Psoas muscle (tissue), 7 donors: ENCODE measurements at regions not wholly inside any gene's neighbourhood (a gene's known extent, or its start where the extent isn't known, plus 50 kb on each side); places are given as distances from the start of the nearest gene placed in this dataset.

ENCODE experiments used
- ATAC-seq, 4 donors: fragments of 200-7000 bp; cut with Tn5 transposase; one replicate each; pipeline ENCODE4 v1.9.1; 2020; ENCODE audit warnings: moderate library complexity in 3 of 4, mild to moderate bottlenecking in 2 of 4
- DNase-seq, 2 donors: peaks; one replicate each; pipeline ENCODE4 v3.0.0-alpha.2; 2020
- H3K27ac ChIP-seq: fragments of 200-600 bp; one replicate; pipeline ENCODE4 v1.8.0; 2022
- H3K27me3 ChIP-seq, 3 donors: fragments of 200-600 bp in 1 of 3; one replicate each; pipeline versions ENCODE4 v1.6.1 to v1.8.0; 2013 to 2022; ENCODE audit warnings: low read length in 2 of 3, mild to moderate bottlenecking in 2 of 3, moderate library complexity in 1 of 3; ENCODE audit not compliant: insufficient read depth in 3 of 3
- H3K36me3 ChIP-seq, 2 donors: fragments of 200-600 bp in 1 of 2; one replicate each; pipeline versions ENCODE4 v1.6.1 to v1.8.0; 2013 to 2022; ENCODE audit warnings: low read depth in 1 of 2, mild to moderate bottlenecking in 1 of 2, moderate library complexity in 1 of 2; ENCODE audit not compliant: insufficient read depth in 1 of 2
- H3K4me1 ChIP-seq: fragments of 200-600 bp; one replicate; pipeline ENCODE4 v1.8.0; 2022
- H3K4me3 ChIP-seq: fragments of 200-600 bp; one replicate; pipeline ENCODE4 v1.8.0; 2022; ENCODE audit warnings: mild to moderate bottlenecking
- H3K9me3 ChIP-seq: fragments of 200-600 bp; one replicate; pipeline ENCODE4 v1.8.0; 2022
- CTCF ChIP-seq: fragments of 200-600 bp; IDR thresholded peaks from one replicate; pipeline ENCODE4 v1.8.0; 2022; ENCODE audit warnings: antibody characterized with exemption
- WGBS, 3 donors: extraction: QIAGEN DNeasy Blood & Tissue Kit; methylation state at CpG; one replicate each; pipeline versions ENCODE4 v1.1.6 to v1.1.7; 2013; 5-methylcytosine and 5-hydroxymethylcytosine counted together
- intact Hi-C, 2 donors: fragments of 100-400 bp; cut with DNase I; formaldehyde crosslinking; loops; one replicate each; pipeline versions ENCODE4 v1.11.0 to v1.14.2; 2022
- donor health status: healthy with polysubstance abuse.
- donor health status: DM: no; HTN: no; CAD: no; lungs with moderate emphysema.
- donor health status: Bipolar disorder and iron deficiency.
- donor health status: healthy.
- donor health status: DM: yes; HTN: yes; CAD: no.
- donor health status: DM: no; HTN: no; CAD: no.
- donor health status: DM: yes; HTN: yes; CAD: no.

- Histone ChIP-seq H3K27me3 (no peaks in the 10 kb centered on the region), H3K4me3 (no peak overlapping the region), H3K27ac (no peak overlapping the region), H3K36me3 (no peaks in the 10 kb centered on the region), H3K4me1 (no peaks in the 10 kb centered on the region), H3K9me3 (no peaks in the 10 kb centered on the region)
- 66 to 71% (median 69%) methylated on average over 2 of the region's 2 CpGs for WGBS, 3 donors
- TF ChIP-seq CTCF: no peak
- DNase-seq (no peak), ATAC-seq (no peak)
- intact Hi-C loops: no loop called here
These were observed 175.8 kb upstream of the SORCS1 start for GRCh38 chr10:107340326-107340725.

- DNase-seq (no peak), ATAC-seq (no peak)
- no peaks in the 10 kb centered on the region for H3K4me1 ChIP-seq
- no peak for TF ChIP-seq CTCF
- no peaks in the 10 kb centered on the region for H3K27me3 ChIP-seq
- intact Hi-C loops: no loop called here
- H3K36me3 ChIP-seq: no peaks in the 10 kb centered on the region
- H3K9me3 ChIP-seq: no peaks in the 10 kb centered on the region
- 76 to 85% (median 84%) methylated on average over 5 of the region's 5 CpGs for WGBS, 3 donors
- H3K4me3 ChIP-seq: no peak overlapping the region
- H3K27ac ChIP-seq: no peak overlapping the region
These were observed 171.6 kb upstream of the SORCS1 start for GRCh38 chr10:107336061-107336460.

GRCh38 chr10:107317592-107317991, 153.1 kb upstream of the SORCS1 start:
- Histone ChIP-seq H3K9me3 (no peaks in the 10 kb centered on the region), H3K4me3 (no peak overlapping the region), H3K4me1 (no peaks in the 10 kb centered on the region), H3K36me3 (no peaks in the 10 kb centered on the region), H3K27me3 (no peaks in the 10 kb centered on the region), H3K27ac (no peak overlapping the region)
- 62 to 64% (median 62%) methylated on average over 1 of the region's 1 CpG for WGBS, 3 donors
- no peak for TF ChIP-seq CTCF
- DNase-seq (no peak), ATAC-seq (no peak)
- intact Hi-C loops: no loop called here

GRCh38 chr10:107303203-107303602, 138.7 kb upstream of the SORCS1 start:
- intact Hi-C loops: no loop called here
- Histone ChIP-seq H3K27ac (no peak overlapping the region), H3K27me3 (no peaks in the 10 kb centered on the region), H3K36me3 (no peaks in the 10 kb centered on the region), H3K9me3 (no peaks in the 10 kb centered on the region), H3K4me3 (no peak overlapping the region), H3K4me1 (no peaks in the 10 kb centered on the region)
- ATAC-seq: no peak
- TF ChIP-seq CTCF: no peak
- DNase-seq: no peak
- 72 to 86% (median 80%) methylated on average over 2 of the region's 2 CpGs for WGBS, 3 donors

GRCh38 chr10:107299606-107300005, 135.1 kb upstream of the SORCS1 start:
- H3K4me3 ChIP-seq: no peak overlapping the region
- 74 to 78% (median 78%) methylated on average over 2 of the region's 2 CpGs for WGBS, 3 donors
- no peak for TF ChIP-seq CTCF
- intact Hi-C loops: no loop called here
- H3K4me1 ChIP-seq: no peaks in the 10 kb centered on the region
- DNase-seq (no peak), ATAC-seq (no peak)
- no peaks in the 10 kb centered on the region for H3K36me3 ChIP-seq
- no peaks in the 10 kb centered on the region for H3K9me3 ChIP-seq
- H3K27ac ChIP-seq: no peak overlapping the region
- no peaks in the 10 kb centered on the region for H3K27me3 ChIP-seq
